HEK293 (cell line): ENCODE measurements at regions not wholly inside any gene's neighbourhood (a gene's known extent, or its start where the extent isn't known, plus 50 kb on each side); places are given as distances from the start of the nearest gene placed in this dataset.
"Not testable (repeated sequence)": the region's sequence is repeated elsewhere in the genome, so short reads cannot be mapped to it uniquely, and the experiment has no call there.

Source experiments
- BCL11A ChIP-seq: fragments of 450-650 bp; formaldehyde crosslinking; IDR thresholded peaks from 2 replicates; pipeline ENCODE4 v1.5.1; 2016; ENCODE audit warnings: low read depth, missing biosample characterization, missing genetic modification characterization
- KLF1 ChIP-seq: fragments of 450-650 bp; formaldehyde crosslinking; IDR thresholded peaks from 2 replicates; pipeline ENCODE4 v1.5.1; 2016; ENCODE audit warnings: missing biosample characterization, missing genetic modification characterization
- REPIN1 ChIP-seq: fragments of 450-650 bp; formaldehyde crosslinking; IDR thresholded peaks from 2 replicates; pipeline ENCODE4 v1.5.1; 2017; ENCODE audit warnings: missing biosample characterization, missing genetic modification characterization, low read depth
- SP2 ChIP-seq: fragments of 450-650 bp; formaldehyde crosslinking; IDR thresholded peaks from 2 replicates; pipeline ENCODE4 v1.5.1; 2016; ENCODE audit warnings: missing biosample characterization, missing genetic modification characterization
- ZBTB1 ChIP-seq: fragments of 450-650 bp; formaldehyde crosslinking; IDR thresholded peaks from 2 replicates; pipeline ENCODE4 v1.5.1; 2016; ENCODE audit warnings: missing biosample characterization, missing genetic modification characterization
- ZNF140 ChIP-seq: fragments of 450-650 bp; formaldehyde crosslinking; IDR thresholded peaks from 2 replicates; pipeline ENCODE4 v1.5.1; 2016; ENCODE audit warnings: missing biosample characterization, missing genetic modification characterization
- ZNF155 ChIP-seq: fragments of 450-650 bp; formaldehyde crosslinking; IDR thresholded peaks from 2 replicates; pipeline ENCODE4 v1.5.1; 2016; ENCODE audit warnings: missing biosample characterization, missing genetic modification characterization
- ZNF423 ChIP-seq: fragments of 450-650 bp; formaldehyde crosslinking; IDR thresholded peaks from 2 replicates; pipeline ENCODE4 v1.5.1; 2016; ENCODE audit warnings: missing biosample characterization, missing genetic modification characterization
- ZNF510 ChIP-seq: fragments of 450-650 bp; formaldehyde crosslinking; IDR thresholded peaks from 2 replicates; pipeline ENCODE4 v1.5.1; 2018; ENCODE audit warnings: mild to moderate bottlenecking, missing genetic modification characterization, missing biosample characterization; ENCODE audit not compliant: insufficient replicate concordance
- TF ChIP-seq, protein P1 (sequence below): fragments of 450-650 bp; formaldehyde crosslinking; IDR thresholded peaks from 2 replicates; pipeline ENCODE4 v1.5.1; 2016; ENCODE audit warnings: missing biosample characterization, missing genetic modification characterization
- TF ChIP-seq, protein P2 (sequence below): fragments of 450-650 bp; formaldehyde crosslinking; IDR thresholded peaks from 2 replicates; pipeline ENCODE4 v1.5.1; 2016; ENCODE audit warnings: missing biosample characterization, missing genetic modification characterization
- TF ChIP-seq, protein P3 (sequence below): fragments of 450-650 bp; formaldehyde crosslinking; IDR thresholded peaks from 2 replicates; pipeline ENCODE4 v1.5.1; 2016; ENCODE audit warnings: missing biosample characterization, missing genetic modification characterization

DNA sequence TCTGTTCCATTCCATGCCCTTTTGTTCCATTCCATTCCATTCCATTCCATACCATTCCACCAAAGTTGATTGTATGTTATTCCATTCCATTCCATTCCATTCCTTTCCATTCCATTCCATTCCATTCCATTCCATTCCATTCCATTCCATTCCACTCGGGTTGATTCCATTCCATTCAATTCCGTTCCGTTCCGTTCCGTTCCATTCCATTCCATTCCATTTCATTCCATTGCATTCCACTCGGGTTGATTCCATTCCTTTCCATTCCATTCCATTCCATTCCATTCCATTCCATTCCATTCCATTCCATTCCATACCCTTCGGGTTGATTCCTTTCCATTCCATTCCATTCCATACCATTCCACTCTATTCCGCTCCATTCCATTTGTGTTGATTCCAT lies 143.8 kb downstream of the CWH43 start:
- TF ChIP-seq, protein P1, sequence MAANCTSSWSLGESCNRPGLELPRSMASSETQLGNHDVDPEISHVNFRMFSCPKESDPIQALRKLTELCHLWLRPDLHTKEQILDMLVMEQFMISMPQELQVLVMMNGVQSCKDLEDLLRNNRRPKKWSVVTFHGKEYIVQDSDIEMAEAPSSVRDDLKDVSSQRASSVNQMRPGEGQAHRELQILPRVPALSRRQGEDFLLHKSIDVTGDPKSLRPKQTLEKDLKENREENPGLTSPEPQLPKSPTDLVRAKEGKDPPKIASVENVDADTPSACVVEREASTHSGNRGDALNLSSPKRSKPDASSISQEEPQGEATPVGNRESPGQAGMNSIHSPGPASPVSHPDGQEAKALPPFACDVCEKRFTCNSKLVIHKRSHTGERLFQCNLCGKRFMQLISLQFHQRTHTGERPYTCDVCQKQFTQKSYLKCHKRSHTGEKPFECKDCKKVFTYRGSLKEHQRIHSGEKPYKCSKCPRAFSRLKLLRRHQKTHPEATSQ: not testable (repeated sequence)
- TF ChIP-seq BCL11A (tag by site-specific recombination); SP2 (tag by site-specific recombination); ZNF155 (tag by site-specific recombination); ZBTB1; ZNF510 (tag by site-specific recombination); REPIN1 (tag by site-specific recombination); ZNF423 (tag by site-specific recombination); ZNF140; KLF1 (tag by site-specific recombination): not testable (repeated sequence)
- TF ChIP-seq, protein P2, sequence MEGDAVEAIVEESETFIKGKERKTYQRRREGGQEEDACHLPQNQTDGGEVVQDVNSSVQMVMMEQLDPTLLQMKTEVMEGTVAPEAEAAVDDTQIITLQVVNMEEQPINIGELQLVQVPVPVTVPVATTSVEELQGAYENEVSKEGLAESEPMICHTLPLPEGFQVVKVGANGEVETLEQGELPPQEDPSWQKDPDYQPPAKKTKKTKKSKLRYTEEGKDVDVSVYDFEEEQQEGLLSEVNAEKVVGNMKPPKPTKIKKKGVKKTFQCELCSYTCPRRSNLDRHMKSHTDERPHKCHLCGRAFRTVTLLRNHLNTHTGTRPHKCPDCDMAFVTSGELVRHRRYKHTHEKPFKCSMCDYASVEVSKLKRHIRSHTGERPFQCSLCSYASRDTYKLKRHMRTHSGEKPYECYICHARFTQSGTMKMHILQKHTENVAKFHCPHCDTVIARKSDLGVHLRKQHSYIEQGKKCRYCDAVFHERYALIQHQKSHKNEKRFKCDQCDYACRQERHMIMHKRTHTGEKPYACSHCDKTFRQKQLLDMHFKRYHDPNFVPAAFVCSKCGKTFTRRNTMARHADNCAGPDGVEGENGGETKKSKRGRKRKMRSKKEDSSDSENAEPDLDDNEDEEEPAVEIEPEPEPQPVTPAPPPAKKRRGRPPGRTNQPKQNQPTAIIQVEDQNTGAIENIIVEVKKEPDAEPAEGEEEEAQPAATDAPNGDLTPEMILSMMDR (tag by site-specific recombination): not testable (repeated sequence)
- TF ChIP-seq, protein P3, sequence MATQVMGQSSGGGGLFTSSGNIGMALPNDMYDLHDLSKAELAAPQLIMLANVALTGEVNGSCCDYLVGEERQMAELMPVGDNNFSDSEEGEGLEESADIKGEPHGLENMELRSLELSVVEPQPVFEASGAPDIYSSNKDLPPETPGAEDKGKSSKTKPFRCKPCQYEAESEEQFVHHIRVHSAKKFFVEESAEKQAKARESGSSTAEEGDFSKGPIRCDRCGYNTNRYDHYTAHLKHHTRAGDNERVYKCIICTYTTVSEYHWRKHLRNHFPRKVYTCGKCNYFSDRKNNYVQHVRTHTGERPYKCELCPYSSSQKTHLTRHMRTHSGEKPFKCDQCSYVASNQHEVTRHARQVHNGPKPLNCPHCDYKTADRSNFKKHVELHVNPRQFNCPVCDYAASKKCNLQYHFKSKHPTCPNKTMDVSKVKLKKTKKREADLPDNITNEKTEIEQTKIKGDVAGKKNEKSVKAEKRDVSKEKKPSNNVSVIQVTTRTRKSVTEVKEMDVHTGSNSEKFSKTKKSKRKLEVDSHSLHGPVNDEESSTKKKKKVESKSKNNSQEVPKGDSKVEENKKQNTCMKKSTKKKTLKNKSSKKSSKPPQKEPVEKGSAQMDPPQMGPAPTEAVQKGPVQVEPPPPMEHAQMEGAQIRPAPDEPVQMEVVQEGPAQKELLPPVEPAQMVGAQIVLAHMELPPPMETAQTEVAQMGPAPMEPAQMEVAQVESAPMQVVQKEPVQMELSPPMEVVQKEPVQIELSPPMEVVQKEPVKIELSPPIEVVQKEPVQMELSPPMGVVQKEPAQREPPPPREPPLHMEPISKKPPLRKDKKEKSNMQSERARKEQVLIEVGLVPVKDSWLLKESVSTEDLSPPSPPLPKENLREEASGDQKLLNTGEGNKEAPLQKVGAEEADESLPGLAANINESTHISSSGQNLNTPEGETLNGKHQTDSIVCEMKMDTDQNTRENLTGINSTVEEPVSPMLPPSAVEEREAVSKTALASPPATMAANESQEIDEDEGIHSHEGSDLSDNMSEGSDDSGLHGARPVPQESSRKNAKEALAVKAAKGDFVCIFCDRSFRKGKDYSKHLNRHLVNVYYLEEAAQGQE: not testable (repeated sequence)
